SU-DHL-6 (cell line): ENCODE measurements at regions not wholly inside any gene's neighbourhood (a gene's known extent, or its start where the extent isn't known, plus 50 kb on each side); places are given as distances from the start of the nearest gene placed in this dataset.

Experiments
- EZH2phosphoT487 ChIP-seq: fragments of 200-600 bp; sonication (generic), shearing (Covaris generic); conservative IDR thresholded peaks from 2 replicates; pipeline ENCODE4 v1.6.1; 2018; ENCODE audit warnings: mild to moderate bottlenecking, antibody characterized with exemption, low read length, moderate library complexity, mixed read lengths
- TF ChIP-seq, protein P1 (sequence below): fragments of 200-600 bp; sonication (generic); IDR thresholded peaks from one replicate; pipeline ENCODE4 v1.5.1; 2017; ENCODE audit warnings: antibody characterized with exemption, mild to moderate bottlenecking, low read length, moderate library complexity; ENCODE audit not compliant: insufficient read depth, poor library complexity, severe bottlenecking

DNA sequence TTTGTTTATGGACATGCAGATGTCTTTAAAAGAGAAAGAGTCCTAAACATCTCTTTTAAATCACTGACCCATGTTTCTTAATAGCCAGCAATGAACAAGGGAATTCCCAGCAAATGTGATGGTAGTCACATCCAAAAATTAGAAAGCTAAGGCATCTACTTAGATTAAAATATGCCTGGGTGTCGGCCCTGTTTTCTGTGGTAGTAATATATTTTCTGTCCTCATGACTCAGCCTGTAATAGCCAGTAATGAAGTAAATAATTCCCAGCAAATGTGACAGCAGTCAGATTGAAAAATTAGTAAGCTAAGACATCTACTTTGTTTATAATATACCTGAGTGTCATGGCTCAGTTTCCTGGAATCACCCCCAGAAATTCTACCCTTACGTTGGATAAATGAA lies 60.6 kb upstream of the MYRIP start:
- TF ChIP-seq, protein P1, sequence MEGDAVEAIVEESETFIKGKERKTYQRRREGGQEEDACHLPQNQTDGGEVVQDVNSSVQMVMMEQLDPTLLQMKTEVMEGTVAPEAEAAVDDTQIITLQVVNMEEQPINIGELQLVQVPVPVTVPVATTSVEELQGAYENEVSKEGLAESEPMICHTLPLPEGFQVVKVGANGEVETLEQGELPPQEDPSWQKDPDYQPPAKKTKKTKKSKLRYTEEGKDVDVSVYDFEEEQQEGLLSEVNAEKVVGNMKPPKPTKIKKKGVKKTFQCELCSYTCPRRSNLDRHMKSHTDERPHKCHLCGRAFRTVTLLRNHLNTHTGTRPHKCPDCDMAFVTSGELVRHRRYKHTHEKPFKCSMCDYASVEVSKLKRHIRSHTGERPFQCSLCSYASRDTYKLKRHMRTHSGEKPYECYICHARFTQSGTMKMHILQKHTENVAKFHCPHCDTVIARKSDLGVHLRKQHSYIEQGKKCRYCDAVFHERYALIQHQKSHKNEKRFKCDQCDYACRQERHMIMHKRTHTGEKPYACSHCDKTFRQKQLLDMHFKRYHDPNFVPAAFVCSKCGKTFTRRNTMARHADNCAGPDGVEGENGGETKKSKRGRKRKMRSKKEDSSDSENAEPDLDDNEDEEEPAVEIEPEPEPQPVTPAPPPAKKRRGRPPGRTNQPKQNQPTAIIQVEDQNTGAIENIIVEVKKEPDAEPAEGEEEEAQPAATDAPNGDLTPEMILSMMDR, result no peak
- TF ChIP-seq EZH2phosphoT487, result no peak
